ENCODE measurements at regions not wholly inside any gene's neighbourhood (a gene's known extent, or its start where the extent isn't known, plus 50 kb on each side); places are given as distances from the start of the nearest gene placed in this dataset.

- no peak for DNase-seq
- H3K9me3 ChIP-seq, result no peaks in the 10 kb centered on the region; the same call in 1 of the 2 replicates
- TF ChIP-seq CTCF (IDR thresholded peaks at IDR 0.05; ENCODE audit: low read depth, low read length), result no peak
These were observed 723.9 kb upstream of the PCDH20 start for GRCh38 chr13:62139597-62139996.

GRCh38 chr13:62137629-62138405, 722.2 kb upstream of the PCDH20 start:
- Histone ChIP-seq H3K4me3 (ENCODE audit: low read depth, low read length) (no peak overlapping the region), H3K4me1 (no peaks in the 10 kb centered on the region), H3K36me3 (no peaks in the 10 kb centered on the region; the same call in 1 of the 2 replicates), H3K27me3 (no peaks in the 10 kb centered on the region), H3K9me3 (no peaks in the 10 kb centered on the region; the same call in 1 of the 2 replicates)
- TF ChIP-seq CTCF (IDR thresholded peaks at IDR 0.05; ENCODE audit: low read depth, low read length), result no peak
- DNase-seq, result no peak

More at GRCh38 chr13:62139597-62139996, 723.9 kb upstream of the PCDH20 start:
- H3K27me3 ChIP-seq, result no peaks in the 10 kb centered on the region
- H3K4me1 ChIP-seq, result no peaks in the 10 kb centered on the region
- no peaks in the 10 kb centered on the region; the same call in 1 of the 2 replicates for H3K36me3 ChIP-seq
- no peak overlapping the region for H3K4me3 ChIP-seq (ENCODE audit: low read depth, low read length)

- Histone ChIP-seq H3K4me1 (no peaks in the 10 kb centered on the region), H3K4me3 (ENCODE audit: low read depth, low read length) (no peak overlapping the region), H3K36me3 (no peaks in the 10 kb centered on the region), H3K27me3 (no peaks in the 10 kb centered on the region), H3K9me3 (no peaks in the 10 kb centered on the region; the same call in 1 of the 2 replicates)
- no peak for DNase-seq
- no peak for TF ChIP-seq CTCF (IDR thresholded peaks at IDR 0.05; ENCODE audit: low read depth, low read length)
These were observed 716.0 kb upstream of the PCDH20 start for GRCh38 chr13:62131604-62132003.

GRCh38 chr13:62130062-62130970, 714.7 kb upstream of the PCDH20 start:
- no peaks in the 10 kb centered on the region for H3K36me3 ChIP-seq
- no peak overlapping the region for H3K4me3 ChIP-seq (ENCODE audit: low read depth, low read length)
- H3K9me3 ChIP-seq, result no peaks in the 10 kb centered on the region; the same call in 1 of the 2 replicates
- no peak for DNase-seq
- no peak for TF ChIP-seq CTCF (IDR thresholded peaks at IDR 0.05; ENCODE audit: low read depth, low read length)
- H3K4me1 ChIP-seq, result no peaks in the 10 kb centered on the region
- no peaks in the 10 kb centered on the region for H3K27me3 ChIP-seq

- DNase-seq, result no peak
- TF ChIP-seq CTCF (IDR thresholded peaks at IDR 0.05; ENCODE audit: low read depth, low read length), result no peak
These were observed 713.4 kb upstream of the PCDH20 start for GRCh38 chr13:62129000-62129551.

More at GRCh38 chr13:62129000-62129551, 713.4 kb upstream of the PCDH20 start:
- Histone ChIP-seq H3K4me3 (ENCODE audit: low read depth, low read length) (no peak overlapping the region), H3K4me1 (no peaks in the 10 kb centered on the region), H3K36me3 (no peaks in the 10 kb centered on the region), H3K27me3 (no peaks in the 10 kb centered on the region), H3K9me3 (no peaks in the 10 kb centered on the region; the same call in 1 of the 2 replicates)

Data from BE2C (cell line).